Cardiac septum (tissue), 1 donor: ENCODE measurements at regions not wholly inside any gene's neighbourhood (a gene's known extent, or its start where the extent isn't known, plus 50 kb on each side); places are given as distances from the start of the nearest gene placed in this dataset.
"Not testable (repeated sequence)": the region's sequence is repeated elsewhere in the genome, so short reads cannot be mapped to it uniquely, and the experiment has no call there.

ENCODE experiments used
- DNase-seq: peaks from one replicate; pipeline ENCODE4 v3.0.0-alpha.2; 2020; ENCODE audit warnings: low spot score
- intact Hi-C: fragments of 100-400 bp; cut with DNase I; formaldehyde crosslinking; loops from one replicate; pipeline ENCODE4 v1.14.0; 2022
- donor health status: DM: no; HTN: no; CAD: no.

GRCh38 chr2:78245394-78246135 lies 723.4 kb upstream of the LRRTM4 start:
- intact Hi-C loops, result no loop called here
- no peak for DNase-seq

GRCh38 chr2:78251708-78252107 lies 729.5 kb upstream of the LRRTM4 start:
- intact Hi-C loops, result no loop called here

GRCh38 chr2:78260861-78261260 lies 738.7 kb upstream of the LRRTM4 start:
- no peak for DNase-seq
- intact Hi-C loops, result no loop called here

More at GRCh38 chr2:78251708-78252107, 729.5 kb upstream of the LRRTM4 start:
- no peak for DNase-seq

GRCh38 chr2:78261454-78261853 lies 739.3 kb upstream of the LRRTM4 start:
- no peak for DNase-seq
- intact Hi-C loops, result no loop called here

GRCh38 chr2:78262089-78262488 lies 739.9 kb upstream of the LRRTM4 start:
- DNase-seq, intact Hi-C loops: not testable (repeated sequence)

- no peak for DNase-seq
- intact Hi-C loops, result no loop called here
Measured at GRCh38 chr2:78262713-78263375, 740.7 kb upstream of the LRRTM4 start.

GRCh38 chr2:78263571-78263970 lies 741.4 kb upstream of the LRRTM4 start:
- intact Hi-C loops, result no loop called here

GRCh38 chr2:78264130-78264529 lies 742.0 kb upstream of the LRRTM4 start:
- intact Hi-C loops, result no loop called here
- no peak for DNase-seq

More at GRCh38 chr2:78263571-78263970, 741.4 kb upstream of the LRRTM4 start:
- no peak for DNase-seq

- DNase-seq, result no peak
- intact Hi-C loops, result no loop called here
Measured at GRCh38 chr2:78281164-78281563, 744.3 kb upstream of the REG3G start.

GRCh38 chr2:78290581-78291214 lies 734.8 kb upstream of the REG3G start:
- no peak for DNase-seq
- intact Hi-C loops, result no loop called here

GRCh38 chr2:78293768-78294167 lies 731.7 kb upstream of the REG3G start:
- intact Hi-C loops, result no loop called here
- no peak for DNase-seq

- no peak for DNase-seq
- intact Hi-C loops, result no loop called here
Measured at GRCh38 chr2:78301166-78301789, 724.2 kb upstream of the REG3G start.

GRCh38 chr2:78304678-78305077 lies 720.8 kb upstream of the REG3G start:
- no peak for DNase-seq
- intact Hi-C loops, result no loop called here

GRCh38 chr2:78309460-78309859 lies 716.0 kb upstream of the REG3G start:
- DNase-seq, result no peak

GRCh38 chr2:78315368-78315767 lies 710.1 kb upstream of the REG3G start:
- intact Hi-C loops, result no loop called here
- DNase-seq, result no peak

More at GRCh38 chr2:78309460-78309859, 716.0 kb upstream of the REG3G start:
- intact Hi-C loops, result no loop called here

GRCh38 chr2:78318275-78318674 lies 707.2 kb upstream of the REG3G start:
- no peak for DNase-seq

GRCh38 chr2:78330193-78330592 lies 695.3 kb upstream of the REG3G start:
- intact Hi-C loops, result no loop called here
- DNase-seq, result no peak

More at GRCh38 chr2:78318275-78318674, 707.2 kb upstream of the REG3G start:
- intact Hi-C loops, result no loop called here

- no peak for DNase-seq
- intact Hi-C loops, result no loop called here
Measured at GRCh38 chr2:78351208-78351607, 674.3 kb upstream of the REG3G start.

- DNase-seq, result no peak
- intact Hi-C loops, result no loop called here
Measured at GRCh38 chr2:78353168-78353567, 672.3 kb upstream of the REG3G start.

GRCh38 chr2:78355967-78356366 lies 669.5 kb upstream of the REG3G start:
- DNase-seq, result no peak
- intact Hi-C loops, result no loop called here
